ENCODE measurements at regions not wholly inside any gene's neighbourhood (a gene's known extent, or its start where the extent isn't known, plus 50 kb on each side); places are given as distances from the start of the nearest gene placed in this dataset.
"Not testable (repeated sequence)": the region's sequence is repeated elsewhere in the genome, so short reads cannot be mapped to it uniquely, and the experiment has no call there.

DNA sequence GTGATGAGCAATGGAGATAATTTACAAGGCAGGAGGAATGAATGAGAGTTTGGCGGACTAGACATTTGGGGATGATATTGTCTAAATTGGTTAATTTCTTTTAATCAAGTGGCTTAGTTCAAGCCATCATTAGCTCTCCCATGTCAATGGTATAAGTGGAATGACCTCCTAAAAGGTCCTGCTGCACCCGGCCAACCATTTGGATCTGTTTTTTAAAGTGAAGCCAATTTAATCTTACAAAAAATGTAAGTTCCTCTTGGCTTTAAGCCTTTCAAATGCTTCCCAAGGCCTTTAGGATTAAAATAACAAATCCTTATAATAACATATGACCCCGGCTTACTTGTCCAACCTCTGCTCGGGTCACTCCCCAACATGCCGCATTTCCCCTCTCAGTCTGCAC is 484.4 kb upstream of the ADAMTS9 start:
- DNase-seq (ENCODE audit: low spot score) = no peak

DNA sequence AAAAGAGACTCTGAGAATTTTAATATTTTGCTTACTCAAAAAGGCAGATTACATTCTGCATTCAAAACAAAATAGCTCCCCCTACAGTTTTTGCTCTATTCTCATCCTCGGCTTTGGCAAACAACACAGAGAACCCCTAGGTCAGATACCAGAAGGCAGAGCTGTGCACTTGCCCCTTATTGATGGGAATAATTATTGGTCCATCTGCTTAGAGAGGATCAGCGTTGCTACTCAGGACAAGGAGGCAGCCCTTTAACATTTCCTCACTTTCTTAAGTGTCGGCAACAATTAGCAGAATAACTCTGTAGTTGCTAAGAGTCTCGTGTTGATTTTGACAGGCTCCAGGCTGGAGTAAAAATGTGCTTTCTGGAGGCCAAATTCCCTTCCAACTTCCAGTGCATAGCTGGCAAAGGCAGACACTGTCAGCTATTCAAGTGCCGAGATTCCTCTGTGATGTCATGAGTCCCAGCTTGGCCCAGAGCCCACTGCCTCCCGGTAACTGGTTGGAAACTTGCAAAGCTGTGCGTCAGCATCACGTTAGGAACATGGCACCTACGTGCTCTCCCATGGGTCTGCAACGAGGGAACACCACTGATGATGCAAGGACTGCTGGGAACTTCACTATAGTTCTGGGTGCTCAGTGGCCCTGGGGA is 482.7 kb upstream of the ADAMTS9 start:
- peak; percentile 82 for DNase-seq (ENCODE audit: low spot score)

DNA sequence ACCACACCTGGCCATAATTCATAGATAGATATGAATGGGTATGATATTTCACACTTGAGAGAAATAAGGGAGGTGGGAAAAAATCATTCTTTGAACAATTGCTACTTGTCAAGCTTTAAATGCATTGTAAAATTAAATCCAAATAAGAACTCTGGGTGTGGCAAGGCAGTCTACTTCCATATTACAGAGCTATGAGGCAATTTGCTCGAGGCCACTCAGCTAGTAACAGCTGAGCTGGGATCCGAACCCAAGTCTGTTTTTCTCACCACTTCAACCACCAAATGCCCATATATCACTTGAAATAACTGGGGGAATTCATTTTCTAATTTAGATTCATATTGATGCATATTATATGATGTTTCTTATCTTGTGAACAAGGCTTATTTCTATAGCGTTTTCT is 482.2 kb upstream of the ADAMTS9 start:
- DNase-seq (ENCODE audit: low spot score) = no peak

DNA sequence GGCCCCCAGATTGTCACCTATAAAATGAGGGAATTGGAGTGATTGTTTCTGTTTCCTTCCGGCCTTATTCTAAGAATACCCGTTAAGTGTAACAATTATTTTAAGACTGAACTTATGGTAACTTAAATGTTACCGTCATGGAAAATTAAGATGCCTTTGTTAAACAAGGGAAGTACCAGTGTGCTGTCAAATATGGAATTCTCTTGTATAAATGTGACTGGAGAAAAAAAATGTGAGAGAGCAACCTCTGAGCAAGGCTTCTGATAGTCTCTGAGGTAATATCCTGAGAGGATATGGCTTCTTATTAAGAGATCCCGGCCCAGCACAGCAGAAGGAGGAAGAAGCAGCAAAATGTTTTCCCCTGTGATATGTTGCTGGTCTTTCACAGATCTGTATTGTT is 480.7 kb upstream of the ADAMTS9 start:
- no peak for DNase-seq (ENCODE audit: low spot score)

DNA sequence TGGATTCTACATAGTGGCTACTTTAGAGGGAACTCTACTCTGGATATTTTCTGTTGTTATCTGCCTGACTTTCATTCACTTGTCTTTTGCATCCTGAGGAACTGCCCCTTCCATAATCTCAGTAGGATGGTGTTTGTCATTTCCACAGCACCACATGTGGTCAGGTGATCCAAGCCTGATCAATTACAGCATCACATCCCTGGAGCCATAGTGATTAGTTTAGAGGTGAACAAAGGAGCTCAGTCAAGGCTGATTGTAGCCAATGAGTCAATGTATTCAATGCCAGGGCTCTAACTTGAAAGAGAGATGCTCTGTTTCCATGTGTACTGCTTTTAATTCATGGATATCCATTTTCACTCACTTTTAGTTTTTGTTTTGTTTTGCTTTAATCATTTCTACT is 478.7 kb upstream of the ADAMTS9 start:
- no peak for DNase-seq (ENCODE audit: low spot score)

DNA sequence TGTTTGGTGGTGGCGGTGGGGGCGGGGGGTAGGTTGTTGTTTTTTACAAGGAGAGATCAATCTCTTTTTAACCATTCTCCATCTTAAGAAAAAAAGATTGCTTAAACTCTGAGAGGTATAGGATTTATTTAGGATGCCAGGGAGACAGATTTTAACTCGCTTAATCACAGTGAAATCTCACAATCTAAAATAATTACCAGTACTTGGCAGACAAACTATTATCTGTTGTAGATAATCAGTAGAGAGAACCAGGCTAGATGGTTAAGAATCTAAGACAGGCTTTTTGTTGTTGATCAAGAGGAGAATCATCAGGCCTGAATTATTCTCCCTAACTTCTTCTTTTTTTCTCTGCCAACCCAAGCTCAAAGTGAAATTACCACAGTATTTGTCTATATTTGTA is 470.2 kb upstream of the ADAMTS9 start:
- no peak for DNase-seq (ENCODE audit: low spot score)

DNA sequence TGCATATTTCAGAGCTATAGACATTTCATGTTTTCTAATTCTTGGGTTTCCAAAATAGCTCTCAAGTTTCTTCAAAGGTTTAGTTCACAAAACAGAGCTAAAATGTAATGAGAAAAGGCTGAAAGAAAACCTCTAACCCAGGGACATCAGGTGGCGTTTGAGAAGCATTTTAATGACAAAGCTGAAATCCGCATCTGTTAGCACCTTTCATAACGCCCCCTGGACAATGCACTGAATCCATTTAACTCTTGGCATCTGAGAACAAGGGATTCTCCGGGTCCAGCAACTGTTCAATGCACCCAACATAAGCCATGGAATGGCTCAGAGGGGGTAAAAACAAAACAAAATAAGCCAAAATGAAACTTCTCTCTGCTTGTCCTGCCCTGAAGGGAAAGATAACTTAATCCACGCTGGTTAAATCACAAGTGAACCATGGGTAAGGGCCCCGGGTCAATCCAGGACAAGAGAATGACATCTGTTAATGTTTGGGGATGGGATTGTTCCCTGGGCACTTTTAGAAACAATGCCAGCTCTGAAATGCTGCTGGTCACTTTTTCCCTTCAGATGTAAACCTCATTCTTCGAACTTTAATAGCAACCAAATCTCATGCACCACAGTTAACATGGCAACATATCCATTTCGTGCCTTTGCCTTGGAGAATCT is 466.2 kb upstream of the ADAMTS9 start:
- DNase-seq (ENCODE audit: low spot score) = no peak

DNA sequence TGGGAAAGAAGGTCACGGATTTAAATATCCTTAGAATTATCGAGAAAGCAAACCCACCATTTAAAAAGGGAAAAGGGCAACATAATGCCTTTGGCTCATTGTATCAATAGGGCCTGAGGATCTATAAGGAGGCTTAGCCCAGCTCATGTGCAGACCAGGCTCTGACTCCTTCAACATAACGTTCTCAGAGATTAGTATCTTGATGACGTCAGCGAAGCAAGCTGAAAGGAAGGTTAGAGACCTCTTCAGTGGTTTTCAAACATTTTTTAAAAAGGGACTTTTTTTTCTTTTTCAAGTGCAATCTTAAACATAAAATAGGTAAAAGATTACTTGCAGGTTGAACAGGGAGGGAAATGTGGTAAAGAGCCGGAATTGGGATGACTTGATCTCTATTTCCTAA is 463.9 kb upstream of the ADAMTS9 start:
- DNase-seq (ENCODE audit: low spot score) = no peak

DNA sequence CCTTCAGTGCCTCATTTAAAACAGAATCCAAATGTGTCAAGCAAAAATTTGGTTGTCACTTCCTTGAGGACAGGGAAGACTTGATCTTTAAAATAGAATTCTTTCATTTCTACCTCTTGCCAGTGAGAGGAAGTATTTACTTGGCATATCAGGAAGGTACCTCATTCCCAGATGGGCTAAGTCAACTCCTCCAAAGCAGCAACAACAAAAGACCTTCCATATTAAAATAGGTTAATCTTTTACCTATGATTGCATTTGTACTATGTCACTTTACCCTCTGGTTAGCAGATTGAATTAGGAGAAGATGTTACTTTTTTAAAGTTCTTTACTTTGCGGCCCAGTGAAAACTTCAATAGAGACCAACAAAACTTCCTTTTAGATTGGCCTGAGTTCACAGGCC is 462.1 kb upstream of the ADAMTS9 start:
- DNase-seq (ENCODE audit: low spot score) = no peak

DNA sequence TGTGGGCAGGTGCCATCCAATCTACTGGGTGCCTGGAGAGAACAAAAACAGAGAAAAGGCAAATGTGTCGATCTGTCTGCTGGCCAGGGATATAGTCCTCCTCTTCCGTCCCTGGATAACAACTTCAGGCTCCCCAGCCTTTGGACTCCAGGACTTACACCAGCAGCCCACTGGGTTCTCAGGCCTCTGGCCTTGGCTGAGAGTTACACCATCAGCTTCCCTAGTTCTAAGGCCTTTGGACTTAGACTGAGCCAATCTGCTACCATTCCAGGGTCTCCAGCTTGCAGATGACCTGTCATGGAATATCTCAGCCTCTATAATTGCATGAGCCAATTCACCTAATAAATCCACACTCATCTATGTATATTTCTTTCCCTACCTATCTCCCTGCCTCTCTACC is 460.9 kb upstream of the ADAMTS9 start:
- no peak for DNase-seq (ENCODE audit: low spot score)

DNA sequence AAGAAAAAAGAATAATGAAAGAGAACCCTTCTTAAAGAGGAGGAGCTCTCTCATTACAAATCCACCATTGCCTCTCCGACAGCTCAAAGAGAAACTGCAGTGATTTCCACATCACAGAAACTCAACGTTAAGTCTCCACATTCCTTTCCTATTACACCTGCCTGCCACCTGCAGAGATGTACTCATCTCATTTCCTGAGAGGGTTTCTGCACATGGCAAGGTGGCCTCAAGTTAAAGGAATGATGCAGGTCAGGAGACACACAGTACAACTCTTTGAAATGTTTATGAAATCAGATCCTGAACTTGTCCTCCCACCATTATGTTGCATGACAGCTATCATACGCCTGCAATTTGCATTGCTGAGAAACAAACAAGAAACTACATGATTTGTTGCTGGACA is 458.4 kb upstream of the ADAMTS9 start:
- no peak for DNase-seq (ENCODE audit: low spot score)

DNA sequence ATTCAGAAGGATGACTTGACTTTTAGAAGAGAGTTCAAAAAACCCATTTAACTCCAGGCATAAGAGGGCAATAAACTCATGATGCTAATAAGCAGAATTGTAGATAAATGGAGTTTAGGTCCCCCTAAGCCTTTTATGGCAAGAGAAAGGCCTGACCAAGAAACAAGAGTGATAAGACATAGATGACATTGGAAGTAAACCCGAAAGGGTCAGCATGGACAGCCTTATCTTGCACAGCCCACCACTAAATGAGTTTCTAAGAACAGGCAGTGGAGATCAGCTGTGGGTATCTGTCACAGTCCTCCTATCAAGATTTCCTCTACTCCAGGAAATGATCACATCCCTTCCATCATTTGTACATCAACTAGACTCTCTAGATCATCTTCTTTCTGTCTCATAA is 457.9 kb upstream of the ADAMTS9 start:
- DNase-seq (ENCODE audit: low spot score) = no peak

DNA sequence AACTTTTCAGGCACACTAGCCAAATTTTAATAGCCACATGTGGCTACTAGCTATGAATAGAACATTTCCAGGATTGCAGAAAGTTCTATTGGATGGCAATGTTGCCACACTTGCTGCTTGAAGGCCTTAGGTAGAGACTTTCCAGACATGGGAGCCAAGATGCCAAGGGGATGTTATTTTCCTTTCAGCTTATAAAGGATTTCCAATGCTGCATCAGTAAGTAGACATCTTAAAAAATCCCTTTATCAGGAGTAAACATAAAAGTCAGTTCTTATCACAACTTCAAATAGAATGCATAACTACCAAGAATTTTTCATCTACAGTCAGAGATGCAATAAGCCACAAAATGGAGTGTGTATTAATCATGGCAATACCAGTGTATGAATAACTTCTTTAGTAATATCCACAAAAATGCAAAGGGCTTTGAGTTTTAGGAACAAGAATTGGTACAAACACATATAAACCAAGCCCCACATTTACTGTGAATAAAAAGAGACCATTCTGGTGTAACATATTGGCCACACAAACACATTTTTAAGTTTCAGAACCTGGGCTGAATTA is 457.1 kb upstream of the ADAMTS9 start:
- DNase-seq (ENCODE audit: low spot score) = no peak

DNA sequence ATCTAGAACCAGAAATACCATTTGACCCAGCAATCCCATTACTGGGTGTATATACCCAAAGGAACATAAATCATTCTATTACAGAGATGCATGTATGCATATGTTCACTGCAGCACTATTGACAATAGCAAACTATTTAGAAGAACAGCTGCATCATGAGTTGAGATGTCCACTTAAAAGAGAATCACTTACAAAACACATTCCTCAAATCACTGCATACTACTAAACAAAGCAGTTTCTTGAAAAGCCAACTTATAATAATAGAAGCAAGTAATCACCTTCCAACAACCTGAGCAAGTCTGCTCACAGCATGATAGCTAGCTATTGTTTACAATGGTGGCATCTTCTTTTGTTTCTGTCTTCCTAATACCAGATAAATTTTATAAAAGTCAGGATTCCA is 454.7 kb upstream of the ADAMTS9 start:
- no peak for DNase-seq (ENCODE audit: low spot score)

DNA sequence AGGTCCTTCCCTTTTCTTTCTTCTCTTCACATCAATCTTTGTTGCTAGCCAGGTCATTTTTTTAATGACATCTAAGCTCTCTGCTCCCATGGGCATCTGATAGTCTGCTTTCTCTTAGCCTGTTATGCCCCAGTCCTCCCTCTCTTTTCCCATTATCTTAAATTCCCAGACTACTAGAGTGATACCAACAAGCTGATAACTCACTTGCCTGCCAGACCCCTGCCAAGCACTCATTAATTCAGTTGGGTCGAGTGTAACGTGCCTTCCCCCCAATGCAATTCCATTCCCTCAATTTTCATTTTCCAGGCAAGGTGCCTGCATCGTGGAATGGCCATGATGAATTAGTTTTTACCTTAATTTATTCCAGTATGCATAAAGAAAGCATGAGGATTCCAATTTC is 450.8 kb upstream of the ADAMTS9 start:
- DNase-seq (ENCODE audit: low spot score) = no peak

DNA sequence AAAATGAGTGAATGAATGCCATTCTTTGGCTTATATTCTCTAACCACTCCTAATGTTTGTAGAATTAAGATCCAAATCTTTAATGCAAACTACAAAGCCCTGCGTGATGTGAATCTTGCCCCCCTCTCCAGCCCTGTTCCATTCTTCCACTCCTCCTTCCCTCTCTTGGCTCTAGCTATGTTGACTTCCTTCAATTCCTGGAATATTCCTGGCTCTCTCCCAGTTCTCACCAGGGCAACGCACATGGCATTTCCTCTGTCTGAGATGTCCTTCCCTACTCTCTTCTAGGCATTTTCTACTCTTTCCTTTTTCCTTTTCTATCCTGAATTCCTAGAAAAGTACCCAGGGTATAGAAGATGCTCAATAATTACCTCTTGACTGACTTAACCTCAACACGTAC is 446.0 kb upstream of the ADAMTS9 start:
- DNase-seq (ENCODE audit: low spot score) = not testable (repeated sequence)

DNA sequence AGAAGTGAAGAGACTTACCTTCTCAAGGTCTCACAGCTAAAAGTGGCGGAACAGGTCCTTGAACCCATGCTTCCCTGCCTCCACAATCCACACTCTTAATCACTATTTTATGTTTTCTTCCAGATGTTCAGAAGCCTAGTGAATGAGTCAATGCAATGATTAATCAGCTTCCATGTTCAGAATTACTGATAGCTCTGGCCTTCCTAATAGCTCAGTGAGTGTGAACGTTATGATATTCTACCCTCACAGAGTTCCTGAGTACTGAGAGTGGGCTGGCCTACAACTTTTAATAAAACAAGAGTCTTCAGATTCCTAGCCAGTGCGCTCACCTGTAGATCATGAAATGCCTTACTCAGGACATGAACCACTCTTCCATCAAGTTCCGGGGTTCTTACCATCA is 443.0 kb upstream of the ADAMTS9 start:
- DNase-seq (ENCODE audit: low spot score) = no peak

DNA sequence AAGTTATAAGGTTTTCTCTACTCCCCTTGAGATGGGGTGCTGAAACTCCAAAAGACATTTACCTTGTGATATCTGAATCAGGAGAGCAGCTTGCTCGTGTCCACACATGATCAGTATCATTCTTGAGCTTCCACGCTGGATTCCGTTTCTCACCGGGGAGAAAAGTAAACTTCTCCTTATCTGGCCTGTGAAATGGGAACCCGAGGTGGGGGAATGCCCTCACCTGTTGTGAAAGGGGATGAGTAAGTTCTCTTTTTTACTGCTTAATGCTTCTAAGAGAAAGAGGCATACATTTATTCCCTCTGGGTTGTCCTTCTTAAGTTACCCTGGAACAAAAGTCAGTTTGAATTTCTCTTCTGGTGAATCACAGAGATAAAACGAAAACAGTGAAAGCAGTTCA is 440.5 kb upstream of the ADAMTS9 start:
- no peak for DNase-seq (ENCODE audit: low spot score)

DNA sequence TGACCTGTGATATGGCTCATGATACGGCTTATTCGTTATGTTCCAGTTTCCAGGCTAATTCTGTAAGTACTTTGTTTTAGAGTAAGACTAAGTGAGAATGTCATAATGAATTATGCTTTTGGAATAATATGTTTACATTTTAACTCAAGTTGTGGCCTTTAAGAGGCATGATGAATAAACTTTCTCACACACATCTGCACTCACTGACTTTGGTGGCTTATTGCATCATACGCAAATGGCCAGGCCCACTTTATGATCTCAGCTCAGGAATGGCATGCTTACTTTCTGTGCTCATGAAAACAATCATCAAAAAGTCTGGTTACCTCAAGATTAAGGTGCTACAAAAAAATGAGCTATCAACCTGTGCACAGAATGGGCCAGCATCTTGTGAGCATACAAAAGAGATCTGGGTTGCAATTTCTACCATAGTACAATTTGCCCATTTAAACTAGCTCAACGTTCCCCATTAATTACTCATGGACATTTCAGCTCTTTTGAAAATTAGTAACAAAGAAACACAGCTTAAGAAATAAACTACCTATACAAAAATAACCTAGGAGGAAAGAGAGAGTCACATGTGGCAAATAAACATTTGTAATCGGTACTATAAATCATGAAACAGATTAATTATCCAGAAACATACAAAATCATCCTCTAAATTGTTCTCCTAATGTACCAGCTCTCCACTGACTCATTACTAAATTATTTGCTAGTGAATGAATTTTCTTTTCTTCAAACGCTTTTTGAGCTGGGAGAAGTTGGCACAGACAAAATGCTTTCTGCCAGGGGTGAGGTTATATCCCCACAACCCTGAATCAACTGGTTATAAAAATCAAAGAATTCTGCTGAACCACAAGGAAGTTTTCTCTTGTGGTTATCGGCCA is 439.0 kb upstream of the ADAMTS9 start:
- no peak for DNase-seq (ENCODE audit: low spot score)

DNA sequence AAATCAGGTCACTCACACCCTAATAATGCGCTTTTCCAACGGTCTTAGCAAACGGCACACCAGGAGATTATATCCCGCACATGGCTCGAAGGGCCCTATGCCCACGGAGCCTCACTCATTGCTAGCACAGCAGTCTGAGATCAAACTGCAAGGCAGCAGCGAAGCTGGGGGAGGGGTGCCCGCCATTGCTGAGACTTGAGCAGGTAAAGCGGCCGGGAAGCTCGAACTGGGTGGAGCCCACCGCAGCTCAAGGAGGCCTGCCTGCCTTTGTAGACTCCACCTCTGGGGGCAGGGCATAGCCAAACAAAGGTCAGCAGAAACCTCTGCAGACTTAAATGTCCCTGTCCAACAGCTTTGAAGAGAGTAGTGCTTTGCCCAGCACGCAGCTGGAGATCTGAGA is 432.4 kb upstream of the ADAMTS9 start:
- DNase-seq (ENCODE audit: low spot score) = not testable (repeated sequence)

DNA sequence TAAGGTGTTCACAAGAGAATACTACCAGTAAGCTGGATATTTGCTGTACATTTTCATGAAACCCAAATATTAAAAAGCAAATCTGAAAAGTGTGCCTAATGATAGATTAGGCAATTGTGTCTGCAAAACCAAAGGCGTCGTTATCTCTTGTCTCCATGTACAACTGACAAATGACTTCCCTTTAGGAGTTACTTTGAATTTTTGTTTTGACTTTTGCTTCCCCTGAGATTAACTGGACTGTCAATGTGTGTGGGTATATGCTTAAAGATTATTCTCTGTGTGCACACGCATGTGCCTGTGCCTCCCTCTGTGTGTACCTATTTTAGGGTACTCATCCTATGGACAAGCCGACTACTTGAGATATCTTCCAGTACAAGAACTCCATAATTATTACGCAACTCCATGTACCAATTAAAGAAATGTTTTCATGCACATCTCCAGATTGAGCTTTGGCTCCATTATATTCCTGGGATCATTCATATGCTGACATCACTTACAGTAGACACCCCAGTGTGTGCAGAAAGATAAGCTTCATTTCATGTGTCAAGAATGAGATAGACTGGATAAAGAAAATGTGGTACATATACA is 431.2 kb upstream of the ADAMTS9 start:
- DNase-seq (ENCODE audit: low spot score) = no peak

DNA sequence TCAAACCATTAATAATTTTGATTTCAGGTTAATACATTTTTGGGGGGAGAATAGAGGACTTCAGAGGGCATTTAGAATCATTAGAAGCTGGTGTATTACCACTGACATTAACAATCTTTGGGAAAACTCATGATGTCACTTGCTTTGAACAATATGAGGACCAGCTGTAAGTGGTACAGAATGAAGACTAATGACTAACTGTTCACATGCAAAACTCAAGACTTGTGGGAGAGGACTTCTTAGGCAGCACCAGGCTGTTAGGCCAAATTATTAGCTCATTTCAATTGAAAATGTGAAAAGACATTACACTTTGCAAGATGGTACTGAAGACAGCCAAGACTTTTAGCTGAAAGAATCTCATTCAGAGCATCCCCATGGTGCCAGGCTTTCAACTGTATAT is 426.2 kb upstream of the ADAMTS9 start:
- DNase-seq (ENCODE audit: low spot score) = no peak
